Suprapubic skin (tissue), 4 donors: ENCODE measurements at regions not wholly inside any gene's neighbourhood (a gene's known extent, or its start where the extent isn't known, plus 50 kb on each side); places are given as distances from the start of the nearest gene placed in this dataset.

Experiments
- POLR2A ChIP-seq, 2 donors: fragments of 450-650 bp; IDR thresholded peaks; one replicate each; pipeline ENCODE4 v1.6.1; 2017; ENCODE audit warnings: antibody characterized with exemption in 2 of 2, mild to moderate bottlenecking in 2 of 2, moderate library complexity in 2 of 2
- POLR2AphosphoS5 ChIP-seq, 3 donors: sonication (generic); formaldehyde crosslinking; IDR thresholded peaks; one replicate each; pipeline ENCODE4 v1.6.1; 2017; ENCODE audit warnings: antibody characterized with exemption in 3 of 3

- no peak for TF ChIP-seq POLR2AphosphoS5 (IDR thresholded peaks at IDR 0.05)
- TF ChIP-seq POLR2A (IDR thresholded peaks at IDR 0.05) = no peak
Measured at GRCh38 chr16:63426275-63426870, 1390.1 kb upstream of the CDH8 start.
